Stimulated activated CD8-positive, alpha-beta memory T cell treated with anti-CD3 and anti-CD28 coated beads, Interleukin-15, amount 100 ng/mL, for 1 hour (primary cell): ENCODE measurements at regions not wholly inside any gene's neighbourhood (a gene's known extent, or its start where the extent isn't known, plus 50 kb on each side); places are given as distances from the start of the nearest gene placed in this dataset.
"Not testable (repeated sequence)": the region's sequence is repeated elsewhere in the genome, so short reads cannot be mapped to it uniquely, and the experiment has no call there.

ENCODE experiments used
- DNase-seq: peaks from one replicate; pipeline ENCODE4 v3.0.0-alpha.2; 2020; ENCODE audit warnings: low read depth

GRCh38 chr9:135277219-135278201 is 190.0 kb downstream of the OLFM1 start:
- no peak for DNase-seq

- no peak for DNase-seq
Measured at GRCh38 chr9:135278586-135278985, 191.1 kb downstream of the OLFM1 start.

- no peak for DNase-seq
Measured at GRCh38 chr9:135279385-135279784, 191.9 kb downstream of the OLFM1 start.

- no peak for DNase-seq
Measured at GRCh38 chr9:135279834-135280393, 192.4 kb downstream of the OLFM1 start.

GRCh38 chr9:135280666-135281065 is 193.2 kb downstream of the OLFM1 start:
- DNase-seq: no peak

GRCh38 chr9:135281151-135281550 is 193.7 kb downstream of the OLFM1 start:
- no peak for DNase-seq

GRCh38 chr9:135281791-135282737 is 194.6 kb downstream of the OLFM1 start:
- no peak for DNase-seq

GRCh38 chr9:135282808-135283207 is 195.3 kb downstream of the OLFM1 start:
- DNase-seq: no peak

GRCh38 chr9:135283671-135284070 is 195.9 kb upstream of the PPP1R26 start:
- DNase-seq: no peak

- no peak for DNase-seq
Measured at GRCh38 chr9:135284386-135285134, 195.0 kb upstream of the PPP1R26 start.

- DNase-seq: not testable (repeated sequence)
Measured at GRCh38 chr9:135286187-135286925, 193.2 kb upstream of the PPP1R26 start.

GRCh38 chr9:135286961-135287360 is 192.6 kb upstream of the PPP1R26 start:
- no peak for DNase-seq

- DNase-seq: no peak
Measured at GRCh38 chr9:135287627-135288026, 192.0 kb upstream of the PPP1R26 start.

GRCh38 chr9:135288054-135288453 is 191.5 kb upstream of the PPP1R26 start:
- DNase-seq: no peak

- DNase-seq: no peak
Measured at GRCh38 chr9:135289081-135289491, 190.5 kb upstream of the PPP1R26 start.

- no peak for DNase-seq
Measured at GRCh38 chr9:135290086-135290485, 189.5 kb upstream of the PPP1R26 start.

- DNase-seq: no peak
Measured at GRCh38 chr9:135290566-135290965, 189.0 kb upstream of the PPP1R26 start.

- no peak for DNase-seq
Measured at GRCh38 chr9:135291165-135291564, 188.4 kb upstream of the PPP1R26 start.

- no peak for DNase-seq
Measured at GRCh38 chr9:135294836-135295235, 184.7 kb upstream of the PPP1R26 start.

- DNase-seq: no peak
Measured at GRCh38 chr9:135295551-135296300, 183.9 kb upstream of the PPP1R26 start.
